Inflammatory macrophage treated with lipopolysaccharide for 1 hour (primary cell): ENCODE measurements at regions not wholly inside any gene's neighbourhood (a gene's known extent, or its start where the extent isn't known, plus 50 kb on each side); places are given as distances from the start of the nearest gene placed in this dataset.

Experiments used
- DNase-seq, 2 donors: peaks; one replicate each; pipeline ENCODE4 v3.0.0-alpha.2; 2020 to 2022

GRCh38 chr7:136664537-136664936 lies 203.9 kb upstream of the CHRM2 start:
- no peak for DNase-seq

DNA sequence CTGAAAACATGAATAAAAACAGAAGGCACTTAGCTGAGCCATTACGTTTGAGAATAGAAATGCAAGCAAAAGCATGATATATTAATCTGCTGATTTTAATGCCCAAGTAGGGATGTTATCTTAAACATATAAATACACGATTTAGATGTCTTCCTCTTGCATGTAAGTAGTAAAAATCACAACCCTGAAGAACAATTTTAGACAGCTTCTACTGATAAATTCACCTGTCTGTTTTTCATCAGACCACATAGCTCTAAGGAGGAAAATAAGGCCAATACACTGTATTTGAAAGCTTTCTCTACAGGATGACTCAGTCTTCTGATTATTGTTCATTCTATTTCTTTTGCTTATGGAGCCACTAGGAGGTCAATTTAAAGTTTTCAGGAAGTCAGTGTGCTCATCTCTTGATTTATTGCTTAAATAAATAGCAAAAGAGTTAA lies 210.9 kb upstream of the CHRM2 start:
- no peak for DNase-seq

GRCh38 chr7:136656516-136656915 lies 211.9 kb upstream of the CHRM2 start:
- no peak for DNase-seq

DNA sequence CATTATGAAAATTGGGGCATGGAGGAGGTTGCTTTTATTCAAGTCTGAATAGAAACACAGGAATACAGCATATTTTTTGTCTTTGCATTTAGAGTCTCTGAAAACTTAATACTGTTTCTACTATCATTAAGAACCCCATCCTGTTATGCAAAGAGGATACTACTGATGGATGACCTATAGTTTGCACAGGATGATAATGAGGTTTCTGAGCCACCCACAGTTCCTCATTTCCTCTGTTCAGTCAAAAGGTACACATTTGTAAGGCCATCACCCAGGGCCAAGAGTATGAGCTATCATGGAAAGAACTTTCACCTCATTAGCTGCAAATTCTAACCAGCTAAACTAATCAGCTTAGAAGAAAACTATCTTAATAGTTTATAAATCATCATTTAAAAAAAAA lies 213.0 kb upstream of the CHRM2 start:
- no peak for DNase-seq

DNA sequence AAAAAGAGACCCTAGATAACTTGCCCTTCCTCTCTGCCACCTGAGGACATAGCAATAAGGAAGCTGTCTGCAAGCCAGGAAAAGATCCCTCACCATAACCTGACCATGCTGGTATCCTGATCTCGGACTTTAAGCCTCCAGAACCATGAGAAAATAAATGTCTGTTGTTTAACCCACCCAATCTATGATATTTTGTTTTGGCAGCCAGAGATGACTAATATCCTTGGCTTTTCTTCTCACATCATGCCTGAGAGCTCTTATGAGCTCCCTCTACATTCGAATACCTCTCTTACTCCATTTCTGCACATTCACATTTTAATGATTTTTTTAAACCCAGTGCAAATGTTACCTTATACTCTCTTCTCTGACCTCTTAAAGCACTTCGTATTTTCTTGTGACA lies 214.0 kb upstream of the CHRM2 start:
- no peak for DNase-seq

DNA sequence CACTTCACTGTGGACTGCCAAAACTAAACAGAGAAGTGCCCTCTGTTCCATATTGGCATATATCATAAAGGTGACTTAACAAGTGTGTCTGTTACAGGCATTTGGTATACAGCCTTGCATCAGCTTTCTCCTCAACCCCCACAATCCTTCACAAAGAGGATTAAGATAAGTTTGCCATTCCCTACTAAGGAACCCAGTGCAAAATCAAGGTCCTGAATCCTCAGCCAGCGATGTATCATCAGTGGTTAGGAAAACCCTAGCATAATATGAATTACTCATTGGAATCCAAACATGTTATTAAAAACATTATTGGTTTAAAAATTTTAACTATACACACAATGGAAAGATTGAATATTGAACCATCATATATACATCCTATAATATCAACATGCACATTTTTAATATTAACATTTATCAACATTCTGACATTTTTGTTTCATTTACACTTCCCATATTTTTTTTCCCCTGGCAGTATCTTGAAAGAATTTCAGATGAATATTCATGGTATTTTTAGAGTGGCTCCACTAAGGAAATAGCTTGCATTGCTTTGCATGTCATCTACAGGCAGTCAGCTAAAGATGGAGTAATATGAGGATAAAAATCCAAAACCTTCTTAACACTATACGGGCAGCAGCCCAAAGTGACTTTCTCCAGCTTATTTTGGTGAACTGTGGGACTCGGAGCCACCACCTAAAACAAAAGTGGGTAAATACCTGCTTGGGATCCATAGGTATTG lies 215.6 kb upstream of the CHRM2 start:
- no peak for DNase-seq

- DNase-seq: no peak
Measured at GRCh38 chr7:136640977-136641376, 227.5 kb upstream of the CHRM2 start.

GRCh38 chr7:136637813-136638212 lies 230.6 kb upstream of the CHRM2 start:
- no peak for DNase-seq

DNA sequence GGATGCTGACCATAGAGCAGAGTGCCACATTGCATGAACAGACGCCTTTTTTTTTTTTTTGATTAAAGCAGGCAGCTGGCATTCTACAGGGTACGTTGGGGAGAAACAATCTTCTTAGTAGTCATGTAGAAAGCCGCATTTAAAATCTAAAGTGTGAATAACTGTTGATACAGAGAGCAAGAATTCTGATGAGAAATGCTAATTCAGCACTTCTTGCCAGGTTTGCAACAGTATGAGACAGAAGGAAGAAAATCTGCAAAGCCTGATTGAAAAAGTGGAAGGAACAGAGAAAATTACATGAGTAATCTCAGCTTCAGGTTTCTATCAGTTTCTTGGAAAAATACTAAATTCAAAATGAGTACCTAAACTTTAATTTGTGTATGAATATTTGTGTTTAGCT lies 232.7 kb upstream of the CHRM2 start:
- DNase-seq: no peak

GRCh38 chr7:136618818-136619217 lies 249.6 kb upstream of the CHRM2 start:
- DNase-seq: no peak

DNA sequence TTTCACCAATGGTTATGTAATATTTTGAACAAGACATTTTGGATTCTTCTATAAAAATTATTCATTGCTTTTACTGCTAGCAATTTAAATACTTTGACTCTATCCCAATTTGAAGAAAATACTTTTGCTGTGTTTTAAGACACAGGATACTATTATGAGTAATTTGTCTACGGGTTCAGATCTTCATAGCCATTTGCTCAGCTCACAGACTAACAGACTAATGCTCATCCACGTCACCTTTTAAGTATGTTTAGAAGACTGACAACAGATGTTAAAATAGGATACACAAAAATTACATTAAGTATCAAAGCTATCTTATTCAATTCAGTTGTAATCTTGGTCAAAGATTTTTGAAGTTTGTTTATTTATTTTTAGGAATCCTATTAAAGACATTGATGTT lies 251.3 kb upstream of the CHRM2 start:
- DNase-seq: no peak

DNA sequence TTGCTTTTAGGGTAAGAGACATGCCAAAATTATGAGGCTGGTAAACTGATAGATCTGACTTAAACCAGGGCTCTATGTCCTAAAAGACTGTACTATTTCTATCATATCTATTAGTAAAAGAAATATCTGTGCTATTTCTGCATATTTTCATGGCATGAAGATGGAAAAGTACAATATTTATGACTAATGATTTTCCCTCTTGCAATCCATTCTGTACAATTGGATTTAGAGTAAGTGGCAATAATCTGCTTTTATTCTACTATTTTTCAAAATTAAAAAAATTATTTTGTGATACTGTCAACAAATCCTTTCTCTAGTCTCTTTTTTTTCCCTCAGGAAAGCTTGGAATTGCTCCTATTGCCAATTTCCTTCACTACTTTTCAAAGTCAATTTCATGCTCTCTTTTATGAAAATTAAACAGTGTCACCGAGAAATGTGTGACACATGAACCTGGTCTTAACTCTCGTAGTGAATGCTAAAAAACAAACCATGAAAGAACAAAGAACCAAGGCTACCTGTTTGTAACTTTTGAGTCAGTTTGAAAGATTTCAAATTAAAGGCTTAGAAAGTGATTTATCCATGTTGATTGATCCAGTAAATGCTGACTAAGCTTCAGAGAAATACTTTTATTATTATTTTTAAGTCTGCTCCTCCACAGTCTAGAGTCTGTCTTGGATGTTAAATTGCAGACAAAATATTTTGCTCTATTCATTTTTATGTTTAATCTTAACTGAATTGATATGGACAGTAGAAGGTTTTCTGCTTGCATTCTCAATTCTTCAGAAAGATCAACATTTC lies 262.7 kb upstream of the CHRM2 start:
- DNase-seq: no peak

DNA sequence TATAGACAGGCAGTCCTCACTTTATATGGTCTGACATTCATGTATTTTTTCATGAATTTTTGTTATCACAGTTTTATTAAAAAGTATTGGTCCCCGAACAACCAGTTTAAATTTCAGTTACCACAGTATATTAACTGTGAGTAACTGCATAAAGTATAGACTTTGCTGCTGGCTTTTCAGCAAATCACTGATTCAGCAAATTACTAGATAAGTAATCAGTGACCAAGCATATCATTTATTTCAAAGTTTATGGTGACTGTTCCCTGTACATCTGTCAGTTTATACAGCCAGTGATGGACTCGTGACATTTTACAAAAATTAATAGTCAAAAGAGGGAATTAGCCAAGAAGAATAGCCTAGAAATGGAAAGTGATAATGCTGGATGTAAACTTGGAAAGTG lies 266.7 kb upstream of the CHRM2 start:
- no peak for DNase-seq

DNA sequence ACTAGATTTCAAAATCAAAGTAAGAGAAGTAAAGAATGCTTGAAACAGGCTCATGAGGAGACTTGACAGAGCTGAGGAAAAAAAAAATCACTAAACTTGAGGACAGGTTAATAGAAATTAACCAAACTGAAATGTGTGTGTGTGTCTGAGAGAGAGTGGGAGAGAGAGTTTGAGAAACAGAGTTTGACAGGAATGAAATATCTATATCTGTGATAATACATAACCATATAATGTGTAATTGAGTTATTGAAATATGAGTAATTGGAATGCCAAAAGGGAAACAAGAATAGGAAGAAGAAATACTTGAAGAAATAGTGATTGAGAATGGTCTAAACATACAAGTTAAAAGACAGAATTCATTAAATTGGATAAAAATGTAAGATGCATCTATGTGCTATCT lies 268.0 kb upstream of the CHRM2 start:
- DNase-seq: no peak

- DNase-seq: no peak
Measured at GRCh38 chr7:136594739-136595144, 273.7 kb upstream of the CHRM2 start.

GRCh38 chr7:136588216-136588615 lies 280.2 kb upstream of the CHRM2 start:
- DNase-seq: no peak

GRCh38 chr7:136585954-136586670 lies 282.3 kb upstream of the CHRM2 start:
- DNase-seq: no peak

GRCh38 chr7:136566491-136566890 lies 302.0 kb upstream of the CHRM2 start:
- no peak for DNase-seq

- DNase-seq: no peak
Measured at GRCh38 chr7:136555933-136556332, 312.5 kb upstream of the CHRM2 start.

DNA sequence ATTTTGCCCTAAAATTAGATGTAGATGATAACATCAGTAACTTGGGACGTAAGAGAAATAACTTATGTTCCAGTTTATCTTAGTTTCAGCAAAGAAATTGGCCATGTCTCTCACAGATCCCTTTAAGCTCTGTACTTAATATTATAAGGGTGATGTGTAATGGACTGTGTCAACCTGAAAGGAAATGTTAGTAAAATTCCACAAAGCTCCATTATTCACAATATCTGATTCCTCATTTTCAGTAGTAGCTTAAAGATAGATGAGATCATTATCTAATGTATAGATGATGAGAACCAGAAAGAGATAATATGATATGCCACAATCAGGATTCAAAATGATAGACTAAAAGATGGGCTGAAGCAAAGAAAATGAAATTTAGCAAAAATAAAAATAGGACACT lies 316.8 kb upstream of the CHRM2 start:
- no peak for DNase-seq

GRCh38 chr7:136549756-136550155 lies 318.7 kb upstream of the CHRM2 start:
- DNase-seq: no peak

DNA sequence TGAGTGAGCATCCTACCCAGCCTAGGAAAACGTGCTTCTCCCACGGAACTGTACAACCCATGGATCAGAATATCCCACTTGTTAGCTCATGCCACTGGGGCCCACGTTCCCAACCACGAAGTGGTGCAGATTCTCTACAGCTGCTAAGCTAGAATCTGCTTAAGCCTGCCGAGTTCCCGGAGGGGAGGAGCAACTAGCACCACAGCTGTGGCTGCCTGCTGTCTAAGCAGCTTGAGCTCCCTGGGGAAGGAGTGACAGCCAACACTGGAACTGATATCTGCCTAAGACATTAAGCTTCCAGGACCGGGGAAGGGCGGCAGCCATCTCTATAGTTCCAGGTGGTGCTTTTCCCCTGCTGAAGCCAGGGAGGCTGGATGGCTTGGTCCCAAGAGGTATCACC lies 334.7 kb upstream of the CHRM2 start:
- DNase-seq: no peak

GRCh38 chr7:136530831-136531230 lies 337.6 kb upstream of the CHRM2 start:
- no peak for DNase-seq

- no peak for DNase-seq
Measured at GRCh38 chr7:136528329-136528728, 340.1 kb upstream of the CHRM2 start.
